IMR-90 (cell line): ENCODE measurements at regions not wholly inside any gene's neighbourhood (a gene's known extent, or its start where the extent isn't known, plus 50 kb on each side); places are given as distances from the start of the nearest gene placed in this dataset.

ENCODE experiments used
- BHLHE40 ChIP-seq: fragments of 150-350 bp; IDR thresholded peaks from 2 replicates; pipeline ENCODE4 v1.6.1; 2016; ENCODE audit warnings: mild to moderate bottlenecking, low read depth, low read length
- CTCF ChIP-seq: conservative IDR thresholded peaks from 2 replicates; pipeline ENCODE4 v1.5.1; 2012; ENCODE audit warnings: mild to moderate bottlenecking, low read depth, low read length, improper control_type of control experiment
- MXI1 ChIP-seq: IDR thresholded peaks from 2 replicates; pipeline ENCODE4 v1.6.1; 2012; ENCODE audit warnings: low read depth, mild to moderate bottlenecking, low read length, moderate library complexity, borderline replicate concordance
- SMC3 ChIP-seq: fragments of 150-350 bp; IDR thresholded peaks from 2 replicates; pipeline ENCODE4 v1.6.1; 2016; ENCODE audit warnings: low read depth, mild to moderate bottlenecking, antibody characterized with exemption, low read length, moderate library complexity
- USF2 ChIP-seq: fragments of 150-350 bp; IDR thresholded peaks from 2 replicates; pipeline ENCODE4 v1.6.1; 2017; ENCODE audit warnings: mild to moderate bottlenecking, antibody characterized with exemption, low read length, low read depth

GRCh38 chr6:169911264-169912263 lies 160.1 kb downstream of the ERMARD start:
- TF ChIP-seq BHLHE40: no peak
- TF ChIP-seq USF2: no peak
- no peak for TF ChIP-seq CTCF
- TF ChIP-seq SMC3: no peak
- TF ChIP-seq MXI1: no peak
